NT2/D1 (cell line): ENCODE measurements at regions not wholly inside any gene's neighbourhood (a gene's known extent, or its start where the extent isn't known, plus 50 kb on each side); places are given as distances from the start of the nearest gene placed in this dataset.

ENCODE experiments used
- SUZ12 ChIP-seq: IDR thresholded peaks from 2 replicates; pipeline ENCODE4 v1.6.1; 2011; ENCODE audit not compliant: insufficient read length, insufficient read depth; ENCODE audit errors: extremely low read depth
- ZNF274 ChIP-seq: IDR thresholded peaks from 2 replicates; pipeline ENCODE4 v1.6.1; 2011; ENCODE audit warnings: mild to moderate bottlenecking, low read depth, low read length

DNA sequence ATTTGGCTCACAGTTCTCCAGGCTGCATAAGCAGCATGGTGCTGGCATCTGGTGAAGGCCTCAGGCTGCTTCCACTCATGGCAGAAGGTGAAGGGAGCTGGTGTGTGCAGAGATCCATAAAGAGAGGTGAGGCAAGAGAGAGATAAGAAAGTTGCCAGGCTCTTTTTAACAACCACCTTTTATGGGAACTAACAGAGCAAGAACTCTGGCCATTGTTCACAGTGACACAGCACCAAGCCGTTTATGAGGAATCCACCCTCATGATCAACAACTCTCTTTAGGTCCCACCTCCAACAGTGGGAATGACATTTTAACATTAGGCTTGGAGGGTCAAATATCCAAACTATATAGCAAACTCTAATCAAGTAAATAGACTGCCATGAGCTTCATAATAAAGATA, 557.2 kb upstream of the SUCLG2 start:
- TF ChIP-seq ZNF274 (no peak), SUZ12 (no peak)
